Spinal cord (tissue), 9 donors: ENCODE measurements at regions not wholly inside any gene's neighbourhood (a gene's known extent, or its start where the extent isn't known, plus 50 kb on each side); places are given as distances from the start of the nearest gene placed in this dataset.
"Not testable (repeated sequence)": the region's sequence is repeated elsewhere in the genome, so short reads cannot be mapped to it uniquely, and the experiment has no call there.

Experiments used
- DNase-seq, 6 donors: peaks; one replicate each; pipeline versions ENCODE4 v3.0.0 to v3.0.0-alpha.2; 2013 to 2015; ENCODE audit warnings: low spot score in 6 of 6, low read depth in 4 of 6
- H3K27ac ChIP-seq: one replicate; pipeline ENCODE4 v1.5.1; 2013; ENCODE audit warnings: low read depth, low read length, control low read depth
- H3K27me3 ChIP-seq: one replicate; pipeline ENCODE4 v1.6.1; 2013; ENCODE audit warnings: low read length; ENCODE audit not compliant: control insufficient read depth, insufficient read depth
- H3K36me3 ChIP-seq: one replicate; pipeline ENCODE4 v1.6.1; 2013; ENCODE audit warnings: low read length; ENCODE audit not compliant: control insufficient read depth, insufficient read depth
- H3K4me1 ChIP-seq: one replicate; pipeline ENCODE4 v1.6.1; 2013; ENCODE audit warnings: low read length; ENCODE audit not compliant: control insufficient read depth, insufficient read depth
- H3K4me3 ChIP-seq: one replicate; pipeline ENCODE4 v1.5.1; 2013; ENCODE audit warnings: low read depth, low read length, control low read depth
- H3K9me3 ChIP-seq: one replicate; pipeline ENCODE4 v1.6.1; 2013; ENCODE audit warnings: low read length; ENCODE audit not compliant: control insufficient read depth, insufficient read depth
- WGBS: methylation state at CpG from one replicate; pipeline ENCODE4 v1.1.5; 2013; ENCODE audit warnings: missing lambda C conversion rate; ENCODE audit not compliant: insufficient coverage; 5-methylcytosine and 5-hydroxymethylcytosine counted together
- donor health status: healthy.

DNA sequence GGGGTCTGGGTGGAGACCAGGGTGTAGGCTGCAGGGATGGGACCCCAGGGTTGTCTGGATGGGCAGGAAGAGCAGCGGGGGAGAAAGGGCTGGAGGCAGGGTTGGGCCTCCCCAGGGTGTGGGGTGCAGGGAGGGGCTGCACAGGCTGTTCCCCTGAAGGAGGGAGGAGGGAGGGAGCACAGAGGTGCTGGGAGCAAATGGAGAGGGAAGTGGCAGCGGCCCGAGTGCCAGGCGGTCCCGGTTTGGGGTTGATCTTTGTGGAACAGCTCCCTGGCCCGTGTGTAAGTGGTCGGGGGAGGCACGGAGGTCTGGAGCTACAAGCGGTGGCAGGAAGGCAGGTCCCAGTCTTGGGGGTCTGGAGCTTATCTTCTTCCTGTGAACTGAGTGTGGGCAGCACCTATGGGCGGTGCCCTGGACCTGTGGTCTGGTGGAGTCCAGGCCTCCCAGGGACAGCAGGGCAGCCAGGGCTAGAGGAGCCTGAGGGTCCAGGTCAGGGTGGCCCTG, 391.6 kb downstream of the TMEM121 start:
- no peak for DNase-seq
- Histone ChIP-seq H3K27me3 (no peaks in the 10 kb centered on the region), H3K9me3 (no peaks in the 10 kb centered on the region), H3K4me1 (no peaks in the 10 kb centered on the region), H3K27ac (no peak overlapping the region), H3K36me3 (no peaks in the 10 kb centered on the region), H3K4me3 (no peak overlapping the region)
- WGBS: 87% methylated on average over 10 of the region's 10 CpGs

DNA sequence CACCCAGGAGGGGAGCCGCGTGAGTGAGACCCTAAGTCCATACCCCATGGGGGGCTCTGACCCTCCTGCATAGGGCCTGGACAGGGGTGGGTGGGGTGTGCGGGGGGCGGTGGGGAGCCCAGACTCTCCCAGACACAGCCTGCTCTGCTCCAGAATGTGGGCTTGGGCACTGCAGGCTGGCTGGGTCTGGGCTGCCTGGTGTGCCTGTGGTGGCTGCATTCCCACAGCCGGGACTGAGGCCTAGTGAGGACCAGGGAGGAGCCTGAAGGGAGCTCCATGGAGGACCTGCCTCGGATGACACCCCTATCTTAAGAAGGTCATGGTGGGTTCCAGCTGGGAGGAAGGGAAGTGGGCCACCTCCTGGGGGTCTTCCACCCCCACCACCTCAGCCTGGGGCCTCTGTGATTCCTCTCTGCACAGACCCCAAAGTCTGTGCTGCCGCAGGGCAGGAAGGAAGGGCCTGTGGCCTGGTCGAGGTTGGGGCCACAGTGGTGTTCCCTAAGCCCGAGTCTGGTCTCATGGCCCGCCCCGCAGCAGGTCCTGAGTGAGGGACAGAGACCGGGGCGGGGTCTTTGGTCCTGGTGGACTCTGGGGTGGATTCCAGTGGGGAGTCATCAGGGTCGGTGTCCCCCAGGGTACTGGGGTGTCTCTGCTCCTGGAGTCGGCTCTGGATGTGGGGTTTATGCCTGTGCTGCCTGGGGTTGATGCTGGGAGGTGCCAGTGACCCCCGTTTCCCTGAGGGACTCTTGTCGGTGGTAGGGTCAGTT, 392.3 kb downstream of the TMEM121 start:
- no peaks in the 10 kb centered on the region for H3K9me3 ChIP-seq
- H3K27me3 ChIP-seq: no peaks in the 10 kb centered on the region
- H3K27ac ChIP-seq: no peak overlapping the region
- no peak overlapping the region for H3K4me3 ChIP-seq
- 81% methylated on average over 12 of the region's 17 CpGs for WGBS
- no peak for DNase-seq
- no peaks in the 10 kb centered on the region for H3K4me1 ChIP-seq
- H3K36me3 ChIP-seq: no peaks in the 10 kb centered on the region

DNA sequence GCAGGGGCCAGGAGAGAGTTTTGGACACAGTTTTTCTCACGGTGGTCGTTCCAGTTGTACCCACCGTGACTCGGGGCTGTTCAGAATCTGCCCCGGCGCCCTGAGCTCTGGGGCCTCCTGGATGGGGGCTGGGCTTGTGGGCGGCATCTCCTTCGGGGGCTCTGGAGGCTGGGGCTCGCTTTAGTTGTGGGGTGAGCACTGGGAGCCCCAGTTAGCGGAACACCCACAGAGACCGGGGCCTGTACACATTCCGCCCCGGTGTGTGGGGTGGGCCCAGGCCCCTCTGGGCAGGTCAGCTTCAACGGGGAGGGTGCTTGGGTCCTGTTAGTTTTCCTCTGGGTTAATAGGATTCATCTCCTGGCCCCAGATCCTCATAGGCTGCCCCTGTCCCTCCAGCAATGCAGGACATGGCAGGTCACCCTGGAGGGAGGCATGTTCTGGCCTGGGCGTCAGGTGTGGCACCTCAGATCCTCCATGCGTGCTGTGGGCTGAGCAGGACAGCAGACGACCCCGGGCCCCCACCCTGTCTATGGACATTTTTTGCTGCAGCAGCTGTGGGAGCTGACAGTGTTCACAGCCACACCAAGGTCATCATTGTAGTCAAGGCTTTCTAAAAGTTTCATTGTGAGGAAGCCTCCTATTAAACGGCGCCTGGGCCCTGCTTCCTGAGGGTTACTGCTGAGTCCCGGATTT, 393.2 kb downstream of the TMEM121 start:
- H3K9me3 ChIP-seq: no peaks in the 10 kb centered on the region
- WGBS: 83% methylated on average over 21 of the region's 21 CpGs
- no peak for DNase-seq
- no peak overlapping the region for H3K4me3 ChIP-seq
- no peaks in the 10 kb centered on the region for H3K27me3 ChIP-seq
- no peak overlapping the region for H3K27ac ChIP-seq
- H3K4me1 ChIP-seq: no peaks in the 10 kb centered on the region
- H3K36me3 ChIP-seq: no peaks in the 10 kb centered on the region

DNA sequence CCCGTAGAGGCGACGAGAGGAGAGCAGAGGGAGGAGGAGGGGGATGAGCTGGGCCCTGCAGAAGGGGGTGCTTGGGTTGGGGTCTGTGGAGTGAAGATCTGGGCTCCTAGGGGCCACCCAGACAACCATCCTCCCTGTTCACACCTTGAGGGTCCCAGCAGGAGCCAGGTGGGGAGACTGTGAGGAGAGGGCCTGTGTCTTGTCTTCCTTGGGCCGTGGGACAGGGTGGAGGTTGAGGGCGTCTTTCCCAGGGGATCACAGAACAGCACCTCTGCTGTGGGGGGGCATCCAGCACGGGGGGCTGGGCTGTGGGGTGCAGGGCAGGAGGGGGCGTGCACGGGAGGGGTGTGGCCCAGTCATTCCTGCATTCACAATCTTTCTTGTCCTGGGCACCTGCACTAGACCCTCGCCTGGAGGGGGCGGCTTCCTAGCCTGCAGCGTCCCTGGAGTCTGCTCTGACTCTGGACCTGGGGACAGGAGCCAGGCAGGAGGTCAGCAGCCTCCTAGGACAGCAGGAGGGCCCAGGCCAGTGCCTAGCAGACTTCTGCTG, 393.8 kb downstream of the TMEM121 start:
- H3K9me3 ChIP-seq, DNase-seq: not testable (repeated sequence)
- WGBS: 71% methylated on average over 8 of the region's 11 CpGs

DNA sequence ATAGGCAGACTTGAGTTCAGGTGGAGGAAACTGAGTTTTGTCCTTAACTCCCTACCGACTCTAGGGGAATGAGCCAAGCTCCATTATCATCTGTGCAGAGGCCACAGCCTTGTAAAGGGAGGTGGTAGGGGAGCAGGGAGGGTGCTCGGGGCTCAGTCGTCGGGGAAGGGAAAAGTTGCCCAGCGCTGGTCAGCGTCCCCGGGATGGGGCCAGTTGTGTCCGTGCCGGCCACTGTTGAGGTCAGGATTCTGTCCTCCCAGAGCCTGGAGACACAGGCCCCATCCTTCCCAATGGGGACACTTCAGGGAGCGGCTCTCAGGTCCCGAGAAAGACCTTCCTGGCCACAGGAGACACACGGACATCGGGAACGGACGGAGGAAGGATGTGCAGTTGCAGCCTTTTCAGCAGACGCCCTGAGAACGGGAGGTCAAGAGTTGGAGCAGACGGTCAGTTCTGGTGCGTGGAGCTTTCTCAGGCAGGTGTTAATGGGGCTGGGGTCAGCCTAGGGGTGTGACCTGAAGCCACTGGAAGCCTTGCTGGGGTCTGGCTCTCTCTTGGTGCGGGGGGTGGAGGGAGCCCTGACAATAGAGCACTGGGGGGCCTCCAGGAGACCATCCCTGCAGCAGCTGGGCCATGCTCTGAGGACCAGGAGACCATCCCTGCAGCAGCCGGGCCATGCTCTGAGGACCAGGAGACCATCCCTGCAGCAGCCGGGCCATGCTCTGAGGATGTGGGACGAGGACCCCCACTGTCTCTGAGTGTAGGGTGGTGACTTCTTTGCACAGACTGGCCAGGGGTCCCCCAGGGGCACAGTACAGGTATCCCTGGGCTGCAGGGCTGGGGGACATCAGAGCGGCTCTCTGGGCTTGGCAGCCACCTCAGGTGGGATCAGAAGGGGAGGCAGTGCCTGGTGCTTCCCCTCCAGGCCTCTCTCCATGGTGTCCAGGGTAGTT, 394.7 kb downstream of the TMEM121 start:
- not testable (repeated sequence) for H3K4me3 ChIP-seq, H3K4me1 ChIP-seq, H3K9me3 ChIP-seq, H3K27me3 ChIP-seq, H3K36me3 ChIP-seq, H3K27ac ChIP-seq, DNase-seq
- WGBS: 86% methylated on average over 22 of the region's 24 CpGs

More for the DNA sequence above, 393.8 kb downstream of the TMEM121 start:
- not testable (repeated sequence) for H3K27me3 ChIP-seq, H3K4me3 ChIP-seq, H3K27ac ChIP-seq, H3K36me3 ChIP-seq, H3K4me1 ChIP-seq

DNA sequence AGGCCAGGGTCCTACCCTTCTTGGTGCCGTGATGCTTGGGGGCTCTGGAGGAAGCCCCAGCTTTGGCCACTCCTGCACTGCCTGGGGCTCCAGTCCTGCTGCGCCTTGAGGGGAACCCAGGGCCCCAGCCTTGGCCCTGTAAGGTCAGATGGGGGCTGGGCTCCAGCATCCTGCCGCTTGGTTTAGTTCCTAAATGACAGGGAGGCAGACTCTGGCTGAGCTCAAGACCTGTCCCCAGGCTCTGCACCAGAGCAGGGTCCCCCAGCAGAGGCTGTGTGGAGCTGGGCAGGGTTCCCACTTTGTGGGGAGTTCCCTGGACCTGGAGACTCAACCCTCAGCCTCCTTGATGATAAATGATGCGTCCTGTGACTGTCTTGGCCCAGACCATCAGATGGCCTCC, 395.4 kb downstream of the TMEM121 start:
- WGBS: 87% methylated on average over 3 of the region's 4 CpGs

DNA sequence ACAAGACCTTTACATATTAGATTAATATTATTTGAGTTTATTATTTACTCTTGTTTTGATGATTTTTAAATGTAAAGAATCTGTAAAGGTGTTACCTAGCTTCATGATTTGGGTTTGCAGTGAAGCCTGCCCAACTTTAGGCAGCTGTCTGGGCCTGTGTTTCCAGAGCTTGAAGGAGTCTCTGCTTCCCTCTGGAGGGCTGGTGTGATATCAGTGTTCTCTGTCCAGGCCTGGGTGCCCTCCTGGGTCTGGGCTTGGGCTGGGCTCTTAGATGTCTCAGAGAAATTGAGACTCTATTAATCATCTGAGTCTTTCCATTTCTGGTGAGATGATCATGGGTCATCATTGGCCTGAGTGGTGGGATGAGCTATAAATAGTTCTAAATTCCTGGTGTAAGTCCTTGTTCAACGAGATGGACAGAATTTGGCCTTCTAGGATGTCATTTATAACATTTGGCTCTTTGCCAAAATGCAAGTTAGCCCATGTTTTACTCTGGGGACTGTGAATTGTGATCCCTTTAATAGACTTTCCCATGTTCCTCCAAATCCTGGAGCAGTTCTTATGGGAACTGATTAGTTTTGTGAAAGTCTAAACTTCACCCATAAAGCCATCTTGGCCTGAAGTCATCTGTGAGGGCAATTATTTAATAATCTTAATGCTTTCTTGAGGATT, 397.3 kb downstream of the TMEM121 start:
- H3K9me3 ChIP-seq, H3K4me1 ChIP-seq, H3K4me3 ChIP-seq, H3K36me3 ChIP-seq, DNase-seq, H3K27me3 ChIP-seq, H3K27ac ChIP-seq: not testable (repeated sequence)
- no CpG with 5 or more reads among the region's 1 CpG for WGBS

More for the DNA sequence above, 395.4 kb downstream of the TMEM121 start:
- H3K27me3 ChIP-seq, H3K36me3 ChIP-seq, H3K27ac ChIP-seq, H3K4me3 ChIP-seq, DNase-seq, H3K9me3 ChIP-seq, H3K4me1 ChIP-seq: not testable (repeated sequence)

DNA sequence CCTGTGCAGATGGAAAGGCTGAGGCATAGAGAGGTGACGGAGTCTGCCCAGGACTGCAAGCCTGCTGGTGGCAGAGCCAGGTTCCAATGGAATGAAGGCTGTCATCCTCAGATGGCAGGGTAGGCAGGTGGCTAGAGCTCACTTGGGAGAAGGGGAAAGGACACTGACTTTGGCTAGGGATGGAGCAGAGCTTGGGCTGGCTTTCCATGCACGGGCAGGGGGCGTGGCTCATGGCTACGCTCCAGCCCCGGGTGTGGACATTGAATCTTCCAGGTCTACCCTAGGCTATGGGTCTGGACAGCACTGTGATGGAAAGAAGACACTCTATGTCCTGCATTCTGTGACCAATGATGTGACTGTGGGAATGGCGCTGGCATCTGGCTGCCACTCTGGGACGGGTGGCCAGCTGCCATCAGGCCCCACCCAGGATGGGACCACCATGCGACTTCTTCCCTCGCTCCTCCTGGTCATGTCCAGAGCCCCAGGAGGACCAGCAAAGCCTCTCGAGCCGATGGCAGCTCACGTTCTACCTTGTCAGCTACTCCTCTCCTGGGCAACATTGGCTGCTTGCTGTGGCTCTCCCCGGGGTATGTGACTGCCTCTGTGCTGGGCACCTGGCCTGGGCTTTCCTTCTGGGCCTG, 398.7 kb downstream of the TMEM121 start:
- H3K4me1 ChIP-seq: no peaks in the 10 kb centered on the region
- DNase-seq: no peak
- no peak overlapping the region for H3K27ac ChIP-seq
- no peaks in the 10 kb centered on the region for H3K36me3 ChIP-seq
- H3K9me3 ChIP-seq: peaks cover 4% of the 10 kb centered on the region
- 84% methylated on average over 11 of the region's 13 CpGs for WGBS
- H3K27me3 ChIP-seq: no peaks in the 10 kb centered on the region
- H3K4me3 ChIP-seq: no peak overlapping the region
